SK-N-SH (cell line): ENCODE measurements at regions not wholly inside any gene's neighbourhood (a gene's known extent, or its start where the extent isn't known, plus 50 kb on each side); places are given as distances from the start of the nearest gene placed in this dataset.

Experiments
- CTCF ChIA-PET: fragments of 300-600, 350-600 bp; formaldehyde crosslinking; extraction: SDS; loops from one replicate; lab custom pipeline; 2021; lab: Yijun Ruan, JAX
- POLR2A ChIA-PET: fragments of 350-600 bp; sonication (Branson Sonifier 250); formaldehyde crosslinking; extraction: SDS; loops from one replicate; lab custom pipeline; 2020; ENCODE audit warnings: antibody characterized with exemption, inconsistent platforms; lab: Yijun Ruan, JAX
- DNase-seq: peaks from one replicate; pipeline ENCODE4 v3.0.0; 2012
- H2AFZ ChIP-seq: fragments of 200-600 bp; sonication (generic); 2 replicates; pipeline ENCODE4 v1.8.1; 2016; ENCODE audit warnings: antibody characterized with exemption, mild to moderate bottlenecking, low read depth
- H3F3A ChIP-seq: fragments of 200-600 bp; sonication (generic); replicated peaks from 2 replicates; pipeline ENCODE3; 2016; ENCODE audit warnings: antibody characterized with exemption, mild to moderate bottlenecking; ENCODE audit not compliant: insufficient read depth
- H3K27ac ChIP-seq, 2 experiments: fragments of 200-500 bp in 1 of 2; fragments of 200-600 bp in 1 of 2; sonication (Bioruptor generic) in 1 of 2; sonication (generic), shearing (Covaris generic) in 1 of 2; 2 replicates each; pipeline versions ENCODE4 v1.5.1 to v1.6.1; 2014 to 2016; ENCODE audit warnings: low read depth in 2 of 2, inconsistent platforms in 1 of 2, low read length in 1 of 2, mild to moderate bottlenecking in 1 of 2, mixed read lengths in 1 of 2
- H3K27me3 ChIP-seq: fragments of 200-600 bp; sonication (generic), shearing (Covaris generic); 2 replicates; pipeline ENCODE4 v1.6.1; 2016; ENCODE audit warnings: mixed run types; ENCODE audit not compliant: insufficient read depth
- H3K36me3 ChIP-seq, 2 experiments: fragments of 200-500 bp in 1 of 2; fragments of 200-600 bp in 1 of 2; sonication (Bioruptor generic) in 1 of 2; sonication (generic) in 1 of 2; replicated peaks in 1 of 2; 2 replicates each; pipeline versions ENCODE3 to v1.5.1; 2014 to 2016; ENCODE audit warnings: low read length in 1 of 2, mild to moderate bottlenecking in 1 of 2; ENCODE audit not compliant: insufficient read depth in 2 of 2, control insufficient read depth in 1 of 2
- H3K4me1 ChIP-seq, 2 experiments: fragments of 200-500 bp in 1 of 2; fragments of 200-600 bp in 1 of 2; sonication (Bioruptor generic) in 1 of 2; sonication (generic), shearing (Covaris generic) in 1 of 2; 2 replicates each; pipeline versions ENCODE4 v1.5.1 to v1.6.1; 2014 to 2016; ENCODE audit warnings: low read depth in 1 of 2, low read length in 1 of 2, mixed run types in 1 of 2; ENCODE audit not compliant: insufficient read depth in 2 of 2, control insufficient read depth in 1 of 2
- H3K4me2 ChIP-seq: fragments of 200-600 bp; sonication (generic), shearing (Covaris generic); 2 replicates; pipeline ENCODE4 v1.6.1; 2017; ENCODE audit warnings: mixed run types
- H3K4me3 ChIP-seq, 2 experiments: fragments of 200-500 bp in 1 of 2; fragments of 200-600 bp in 1 of 2; sonication (Bioruptor generic) in 1 of 2; sonication (generic), shearing (Covaris generic) in 1 of 2; 2 replicates each; pipeline versions ENCODE4 v1.5.1 to v1.8.1; 2014 to 2016; ENCODE audit warnings: low read depth in 2 of 2, inconsistent platforms in 1 of 2, low read length in 1 of 2, mild to moderate bottlenecking in 1 of 2, mixed read lengths in 1 of 2, moderate library complexity in 1 of 2
- H3K79me2 ChIP-seq: fragments of 200-600 bp; sonication (generic); 2 replicates; pipeline ENCODE4 v1.8.1; 2017; ENCODE audit warnings: mild to moderate bottlenecking; ENCODE audit not compliant: insufficient read depth
- H3K9ac ChIP-seq: fragments of 200-600 bp; sonication (generic); 2 replicates; pipeline ENCODE4 v1.6.1; 2017; ENCODE audit warnings: mixed run types
- H3K9me2 ChIP-seq: fragments of 200-600 bp; sonication (generic); 2 replicates; pipeline ENCODE4 v1.6.1; 2017; ENCODE audit warnings: mixed run types
- H3K9me3 ChIP-seq: fragments of 200-600 bp; sonication (generic); 2 replicates; pipeline ENCODE4 v1.6.1; 2017; ENCODE audit warnings: mixed run types, mild to moderate bottlenecking, moderate library complexity
- H4K20me1 ChIP-seq: fragments of 200-600 bp; sonication (generic); 2 replicates; pipeline ENCODE4 v1.6.1; 2017; ENCODE audit warnings: mild to moderate bottlenecking, mixed run types; ENCODE audit not compliant: insufficient read depth
- CHD2 ChIP-seq: fragments of 150-350 bp; IDR thresholded peaks from 2 replicates; pipeline ENCODE4 v1.6.1; 2018; ENCODE audit warnings: low read length; ENCODE audit not compliant: partially characterized antibody
- ELF1 ChIP-seq: IDR thresholded peaks from 2 replicates; pipeline ENCODE4 v1.4.0; 2012
- EP300 ChIP-seq, 2 experiments: IDR thresholded peaks; 2 replicates each; pipeline versions ENCODE4 v1.4.0 to v1.6.1; 2012; ENCODE audit warnings: borderline replicate concordance in 1 of 2, low read depth in 1 of 2, low read length in 1 of 2
- FOXM1 ChIP-seq: IDR thresholded peaks from 2 replicates; pipeline ENCODE4 v1.4.0; 2012; ENCODE audit warnings: low read depth, mild to moderate bottlenecking
- GABPA ChIP-seq: IDR thresholded peaks from 2 replicates; pipeline ENCODE4 v1.4.0; 2012; ENCODE audit warnings: low read depth, mild to moderate bottlenecking
- IRF3 ChIP-seq: fragments of 150-350 bp; IDR thresholded peaks from 2 replicates; pipeline ENCODE4 v1.6.1; 2016; ENCODE audit warnings: mild to moderate bottlenecking, low read depth, low read length
- JUND ChIP-seq: IDR thresholded peaks from 2 replicates; pipeline ENCODE4 v1.4.0; 2012
- MXI1 ChIP-seq: IDR thresholded peaks from 2 replicates; pipeline ENCODE4 v1.6.1; 2012; ENCODE audit warnings: mild to moderate bottlenecking, low read depth, low read length, improper control_type of control experiment
- NRF1 ChIP-seq: IDR thresholded peaks from 2 replicates; pipeline ENCODE4 v1.6.1; 2012; ENCODE audit warnings: low read depth, mild to moderate bottlenecking, low read length
- PBX3 ChIP-seq: IDR thresholded peaks from 2 replicates; pipeline ENCODE4; 2012
- RCOR1 ChIP-seq: fragments of 150-350 bp; IDR thresholded peaks from 2 replicates; pipeline ENCODE4 v1.6.1; 2017; ENCODE audit warnings: antibody characterized with exemption, low read length
- REST ChIP-seq: IDR thresholded peaks from 2 replicates; pipeline ENCODE4 v1.6.1; 2012; ENCODE audit warnings: mild to moderate bottlenecking, low read depth, low read length, moderate library complexity
- RFX5 ChIP-seq: IDR thresholded peaks from 2 replicates; pipeline ENCODE4 v1.6.1; 2012; ENCODE audit warnings: mild to moderate bottlenecking, improper control_type of control experiment, low read length
- SIN3A ChIP-seq: IDR thresholded peaks from 2 replicates; pipeline ENCODE4 v1.6.1; 2012; ENCODE audit warnings: low read depth, mild to moderate bottlenecking, low read length, moderate library complexity, borderline replicate concordance
- SMC3 ChIP-seq: IDR thresholded peaks from 2 replicates; pipeline ENCODE4 v1.6.1; 2012; ENCODE audit warnings: low read depth, low read length, improper control_type of control experiment
- TAF1 ChIP-seq: IDR thresholded peaks from 2 replicates; pipeline ENCODE4 v1.6.1; 2012; ENCODE audit warnings: low read depth, mild to moderate bottlenecking, low read length, moderate library complexity, borderline replicate concordance
- TCF12 ChIP-seq: IDR thresholded peaks from 2 replicates; pipeline ENCODE4 v1.4.0; 2012
- TEAD4 ChIP-seq: IDR thresholded peaks from 2 replicates; pipeline ENCODE4 v1.4.0; 2012; ENCODE audit warnings: mild to moderate bottlenecking, borderline replicate concordance; ENCODE audit not compliant: insufficient read depth
- WGBS: methylation state at CpG from one replicate; pipeline ENCODE4 v1.1.6; 2017; ENCODE audit warnings: low lambda C conversion rate; 5-methylcytosine and 5-hydroxymethylcytosine counted together
- TF ChIP-seq, protein P1 (sequence below): IDR thresholded peaks from 2 replicates; pipeline ENCODE4 v1.4.0; 2012; ENCODE audit warnings: low read depth, borderline replicate concordance
- TF ChIP-seq, protein P2 (sequence below): fragments of 200-600 bp; sonication (generic); IDR thresholded peaks from 2 replicates; pipeline ENCODE4 v1.6.1; 2017; ENCODE audit warnings: antibody characterized with exemption, mild to moderate bottlenecking, moderate library complexity
- TF ChIP-seq, protein P3 (sequence below): fragments of 150-350 bp; IDR thresholded peaks from 2 replicates; pipeline ENCODE4 v1.6.1; 2017; ENCODE audit warnings: antibody characterized with exemption, low read length, low read depth, borderline replicate concordance

GRCh38 chr7:130910949-130911944 is 177.2 kb upstream of the KLF14 start:
- peaks cover 6 to 29% of the 10 kb centered on the region in 2 experiments for H3K4me1 ChIP-seq
- H3K4me2 ChIP-seq, result peak overlapping the region; percentile 89
- H4K20me1 ChIP-seq, result peaks cover 25% of the 10 kb centered on the region
- peak overlapping the region; percentile 98 for H3K9ac ChIP-seq
- peaks cover 2 to 43% of the 10 kb centered on the region in 2 experiments for H3K36me3 ChIP-seq
- no peaks in the 10 kb centered on the region for H3K9me3 ChIP-seq
- peaks cover 91% of the 10 kb centered on the region for H3K79me2 ChIP-seq
- H3K27me3 ChIP-seq, result no peaks in the 10 kb centered on the region
- H3F3A ChIP-seq, result peaks cover 91% of the 10 kb centered on the region
- peak overlapping the region; percentile 62 to 68 for H3K4me3 ChIP-seq
- H3K9me2 ChIP-seq, result no peaks in the 10 kb centered on the region
- CTCF ChIA-PET, result interaction anchor here (0.6 to 1.7 kb wide), 6 partner anchors 9 to 603 kb away, joined by 3 to 6 read pairs (median 4); no protein-coding TSS in a partner anchor
- POLR2A ChIA-PET, result no interaction called here
- peak overlapping the region; percentile 94 to 100 for H3K27ac ChIP-seq
- H2AFZ ChIP-seq, result no peak overlapping the region
- WGBS, result 5% methylated on average over 7 of the region's 7 CpGs
- no peak for DNase-seq
- 0 out of 2 replicates have a peak, but pooled peaks have one; percentile 9 for TF ChIP-seq SIN3A
- TF ChIP-seq JUND, result peak; percentile 16; the same call in 1 of the 2 replicates
- no peak for TF ChIP-seq TEAD4
- TF ChIP-seq FOXM1, result no peak
- TF ChIP-seq RCOR1, result no peak
- TF ChIP-seq, protein P1, sequence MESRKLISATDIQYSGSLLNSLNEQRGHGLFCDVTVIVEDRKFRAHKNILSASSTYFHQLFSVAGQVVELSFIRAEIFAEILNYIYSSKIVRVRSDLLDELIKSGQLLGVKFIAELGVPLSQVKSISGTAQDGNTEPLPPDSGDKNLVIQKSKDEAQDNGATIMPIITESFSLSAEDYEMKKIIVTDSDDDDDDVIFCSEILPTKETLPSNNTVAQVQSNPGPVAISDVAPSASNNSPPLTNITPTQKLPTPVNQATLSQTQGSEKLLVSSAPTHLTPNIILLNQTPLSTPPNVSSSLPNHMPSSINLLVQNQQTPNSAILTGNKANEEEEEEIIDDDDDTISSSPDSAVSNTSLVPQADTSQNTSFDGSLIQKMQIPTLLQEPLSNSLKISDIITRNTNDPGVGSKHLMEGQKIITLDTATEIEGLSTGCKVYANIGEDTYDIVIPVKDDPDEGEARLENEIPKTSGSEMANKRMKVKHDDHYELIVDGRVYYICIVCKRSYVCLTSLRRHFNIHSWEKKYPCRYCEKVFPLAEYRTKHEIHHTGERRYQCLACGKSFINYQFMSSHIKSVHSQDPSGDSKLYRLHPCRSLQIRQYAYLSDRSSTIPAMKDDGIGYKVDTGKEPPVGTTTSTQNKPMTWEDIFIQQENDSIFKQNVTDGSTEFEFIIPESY, result no peak
- no peak for TF ChIP-seq NRF1
- TF ChIP-seq GABPA, result no peak
- no peak for TF ChIP-seq EP300 (IDR thresholded peaks at IDR 0.05; ENCODE audit: borderline replicate concordance in 1 of 2, low read depth in 1 of 2, low read length in 1 of 2)
- no peak for TF ChIP-seq MXI1
- no peak for TF ChIP-seq IRF3
- no peak for TF ChIP-seq RFX5
- TF ChIP-seq REST, result peak; percentile 34; the same call in 1 of the 2 replicates
- no peak for TF ChIP-seq ELF1
- no peak for TF ChIP-seq SMC3
- TF ChIP-seq PBX3, result no peak
- peak; percentile 10 for TF ChIP-seq TAF1
- TF ChIP-seq, protein P2, sequence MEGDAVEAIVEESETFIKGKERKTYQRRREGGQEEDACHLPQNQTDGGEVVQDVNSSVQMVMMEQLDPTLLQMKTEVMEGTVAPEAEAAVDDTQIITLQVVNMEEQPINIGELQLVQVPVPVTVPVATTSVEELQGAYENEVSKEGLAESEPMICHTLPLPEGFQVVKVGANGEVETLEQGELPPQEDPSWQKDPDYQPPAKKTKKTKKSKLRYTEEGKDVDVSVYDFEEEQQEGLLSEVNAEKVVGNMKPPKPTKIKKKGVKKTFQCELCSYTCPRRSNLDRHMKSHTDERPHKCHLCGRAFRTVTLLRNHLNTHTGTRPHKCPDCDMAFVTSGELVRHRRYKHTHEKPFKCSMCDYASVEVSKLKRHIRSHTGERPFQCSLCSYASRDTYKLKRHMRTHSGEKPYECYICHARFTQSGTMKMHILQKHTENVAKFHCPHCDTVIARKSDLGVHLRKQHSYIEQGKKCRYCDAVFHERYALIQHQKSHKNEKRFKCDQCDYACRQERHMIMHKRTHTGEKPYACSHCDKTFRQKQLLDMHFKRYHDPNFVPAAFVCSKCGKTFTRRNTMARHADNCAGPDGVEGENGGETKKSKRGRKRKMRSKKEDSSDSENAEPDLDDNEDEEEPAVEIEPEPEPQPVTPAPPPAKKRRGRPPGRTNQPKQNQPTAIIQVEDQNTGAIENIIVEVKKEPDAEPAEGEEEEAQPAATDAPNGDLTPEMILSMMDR, result no peak
- no peak for TF ChIP-seq CHD2
- TF ChIP-seq, protein P3, sequence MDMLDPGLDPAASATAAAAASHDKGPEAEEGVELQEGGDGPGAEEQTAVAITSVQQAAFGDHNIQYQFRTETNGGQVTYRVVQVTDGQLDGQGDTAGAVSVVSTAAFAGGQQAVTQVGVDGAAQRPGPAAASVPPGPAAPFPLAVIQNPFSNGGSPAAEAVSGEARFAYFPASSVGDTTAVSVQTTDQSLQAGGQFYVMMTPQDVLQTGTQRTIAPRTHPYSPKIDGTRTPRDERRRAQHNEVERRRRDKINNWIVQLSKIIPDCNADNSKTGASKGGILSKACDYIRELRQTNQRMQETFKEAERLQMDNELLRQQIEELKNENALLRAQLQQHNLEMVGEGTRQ, result no peak
- TF ChIP-seq TCF12, result peak; percentile 9; the same call in 1 of the 2 replicates
